K562 (cell line): ENCODE measurements at regions not wholly inside any gene's neighbourhood (a gene's known extent, or its start where the extent isn't known, plus 50 kb on each side); places are given as distances from the start of the nearest gene placed in this dataset.

Experiments
- ATAC-seq: fragments of 200-7000 bp; cut with Tn5 transposase; 3 replicates; pipeline ENCODE4 v1.9.1; 2020; ENCODE audit warnings: moderate library complexity
- BruUV-seq: library from RNA; stranded (reverse); fragments of 400-500 nt; replicated peaks from 2 replicates; lab custom pipeline; 2021; lab: Mats Ljungman, UMichigan
- CTCF ChIA-PET: fragments of 300-600 bp; formaldehyde crosslinking; extraction: SDS; loops from one replicate; lab custom pipeline; 2021; ENCODE audit warnings: low intra/inter-chr PET ratio; lab: Yijun Ruan, JAX
- POLR2A ChIA-PET: fragments of 300-600, 350-650 bp; sonication (Branson Sonifier 250); formaldehyde crosslinking; extraction: SDS; loops from one replicate; lab custom pipeline; 2021; ENCODE audit warnings: antibody characterized with exemption, inconsistent platforms; lab: Yijun Ruan, JAX
- DNase-seq, 4 experiments: peaks; one replicate each; pipeline versions ENCODE4 v3.0.0 to v3.0.0-alpha.2; 2011 to 2018; ENCODE audit warnings: low spot score in 3 of 4, mixed read lengths in 3 of 4; ENCODE audit errors: extremely low read depth in 1 of 4
- FAIRE-seq: peaks from 2 replicates; lab custom pipeline; 2011; peaks lifted over from hg19 to GRCh38; lab: Jason Lieb, UNC
- H2AFZ ChIP-seq: 2 replicates; pipeline ENCODE4 v1.6.0; 2011; ENCODE audit warnings: low read depth, low read length, control low read depth, inconsistent platforms
- H3K27ac ChIP-seq: fragments of 200-600 bp; 3 replicates; pipeline ENCODE4 v1.8.0; 2011; ENCODE audit warnings: low read depth, mild to moderate bottlenecking, control low read depth, inconsistent platforms, low read length, moderate library complexity, mixed read lengths; ENCODE audit errors: extremely low read depth
- H3K27me3 ChIP-seq, 2 experiments: fragments of 300-600 bp in 1 of 2; 2 replicates in 1 of 2; 3 replicates in 1 of 2; pipeline versions ENCODE4 v1.6.0 to v1.8.0; 2011; ENCODE audit warnings: inconsistent platforms in 2 of 2, low read length in 2 of 2, mild to moderate bottlenecking in 1 of 2, mixed read lengths in 1 of 2, moderate library complexity in 1 of 2; ENCODE audit not compliant: control insufficient read depth in 2 of 2, insufficient read depth in 2 of 2
- H3K36me3 ChIP-seq: fragments of 300-600 bp; 3 replicates; pipeline ENCODE4 v1.8.0; 2011; ENCODE audit warnings: mild to moderate bottlenecking, low read length, inconsistent platforms; ENCODE audit not compliant: control insufficient read depth, insufficient read depth
- H3K4me1 ChIP-seq, 2 experiments: fragments of 200-600 bp in 1 of 2; replicated peaks in 1 of 2; 2 replicates in 1 of 2; 3 replicates in 1 of 2; pipeline versions ENCODE4 v1.5.1 to v1.8.0; 2011; ENCODE audit warnings: inconsistent platforms in 2 of 2, low read length in 2 of 2, mild to moderate bottlenecking in 1 of 2, mixed read lengths in 1 of 2, moderate library complexity in 1 of 2; ENCODE audit not compliant: control insufficient read depth in 2 of 2, insufficient read depth in 2 of 2
- H3K4me2 ChIP-seq: 2 replicates; pipeline ENCODE4 v1.6.1; 2011; ENCODE audit warnings: low read length, control low read depth, inconsistent platforms, mixed read lengths; ENCODE audit not compliant: insufficient read depth
- H3K4me3 ChIP-seq: fragments of 200-600 bp; sonication (generic), shearing (Covaris generic); 2 replicates; pipeline ENCODE4 v1.5.1; 2016; ENCODE audit warnings: control low read depth, inconsistent platforms
- H3K79me2 ChIP-seq: fragments of 200-600 bp; 3 replicates; pipeline ENCODE4 v1.8.0; 2011; ENCODE audit warnings: low read length, inconsistent platforms; ENCODE audit not compliant: control insufficient read depth, insufficient read depth
- H3K9ac ChIP-seq, 2 experiments: 2 replicates each; pipeline versions ENCODE4 v1.6.0 to v1.6.1; 2011; ENCODE audit warnings: low read depth in 2 of 2, low read length in 2 of 2, control low read depth in 1 of 2, inconsistent platforms in 1 of 2, mild to moderate bottlenecking in 1 of 2, mixed read lengths in 1 of 2; ENCODE audit not compliant: insufficient read depth in 1 of 2
- H3K9me1 ChIP-seq: one replicate; pipeline ENCODE4 v1.6.0; 2011; ENCODE audit warnings: inconsistent platforms, mild to moderate bottlenecking, low read length, moderate library complexity; ENCODE audit not compliant: control insufficient read depth, insufficient read depth
- H3K9me3 ChIP-seq: replicated peaks from 2 replicates; pipeline ENCODE4 v1.5.1; 2011; ENCODE audit warnings: low read depth, low read length, inconsistent platforms; ENCODE audit not compliant: control insufficient read depth, insufficient read depth
- H4K20me1 ChIP-seq: replicated peaks from 2 replicates; pipeline ENCODE4 v1.6.1; 2011; ENCODE audit warnings: low read length, inconsistent platforms, mixed read lengths; ENCODE audit not compliant: control insufficient read depth, insufficient read depth
- CBX1 ChIP-seq: sonication (generic); IDR thresholded peaks from 2 replicates; pipeline ENCODE4 v1.6.1; 2016; ENCODE audit warnings: antibody characterized with exemption, low read depth, mild to moderate bottlenecking
- CC2D1A ChIP-seq: fragments of 450-650 bp; IDR thresholded peaks from 2 replicates; pipeline ENCODE4 v1.6.1; 2017; ENCODE audit warnings: mild to moderate bottlenecking
- CXXC5 ChIP-seq: fragments of 250-450 bp; sonication (Bioruptor Pico); IDR thresholded peaks from 2 replicates; pipeline ENCODE4 v1.8.0; 2022; ENCODE audit warnings: inconsistent platforms, mild to moderate bottlenecking, moderate library complexity
- ESRRB ChIP-seq: fragments of 250-450 bp; sonication (Bioruptor Pico); IDR thresholded peaks from 2 replicates; pipeline ENCODE4 v1.5.0; 2020; ENCODE audit warnings: mild to moderate bottlenecking, moderate library complexity, borderline replicate concordance
- FOXK1 ChIP-seq: sonication (generic); formaldehyde crosslinking; IDR thresholded peaks from 2 replicates; pipeline ENCODE4 v1.8.0; 2022; ENCODE audit warnings: missing genetic modification reagents, mild to moderate bottlenecking, borderline replicate concordance
- HDAC3 ChIP-seq: fragments of 450-650 bp; IDR thresholded peaks from 2 replicates; pipeline ENCODE4 v1.6.1; 2018; ENCODE audit warnings: borderline replicate concordance, mild to moderate bottlenecking, moderate library complexity; ENCODE audit not compliant: partially characterized antibody
- MCM7 ChIP-seq, 2 experiments: fragments of 450-650 bp; IDR thresholded peaks; 2 replicates each; pipeline ENCODE4 v1.6.1; 2016 to 2018
- RBM14 ChIP-seq: fragments of 200-400 bp; formaldehyde crosslinking; IDR thresholded peaks from 2 replicates; pipeline ENCODE4 v1.6.1; 2018; ENCODE audit warnings: low read depth, mild to moderate bottlenecking, low read length, moderate library complexity, borderline replicate concordance; ENCODE audit not compliant: insufficient read depth
- STAT5B ChIP-seq: fragments of 250-450 bp; sonication (Bioruptor Pico); IDR thresholded peaks from 2 replicates; pipeline ENCODE4 v1.8.0; 2021; ENCODE audit warnings: mild to moderate bottlenecking, inconsistent platforms
- TRIM28 ChIP-seq: fragments of 450-650 bp; IDR thresholded peaks from 2 replicates; pipeline ENCODE4 v1.6.1; 2017
- WGBS: fragments of 100-300 bp; shearing (Covaris generic); methylation state at CpG from one replicate; pipeline ENCODE4 v1.1.6; 2016; ENCODE audit warnings: low coverage, mixed read lengths; ENCODE audit not compliant: insufficient coverage; ENCODE audit errors: missing lambda C conversion rate; 5-methylcytosine and 5-hydroxymethylcytosine counted together
- in situ Hi-C: fragments of 300-500 bp; cut with MboI; formaldehyde crosslinking; loops from 4 replicates; pipeline ENCODE4 v1.15.0; 2018; ENCODE audit warnings: inconsistent platforms, mixed read lengths
- intact Hi-C: fragments of 100-400 bp; cut with micrococcal nuclease; formaldehyde crosslinking; loops from 2 replicates; pipeline ENCODE4 v1.14.2; 2022
- TF ChIP-seq, protein P1 (sequence below): fragments of 250-450 bp; sonication (Bioruptor Pico); IDR thresholded peaks from 2 replicates; pipeline ENCODE4 v1.8.0; 2021; ENCODE audit warnings: borderline replicate concordance, mild to moderate bottlenecking, moderate library complexity; ENCODE audit not compliant: poor library complexity, severe bottlenecking
- TF ChIP-seq, protein P2 (sequence below): sonication (generic); formaldehyde crosslinking; IDR thresholded peaks from 2 replicates; pipeline ENCODE4 v1.8.0; 2022; ENCODE audit warnings: missing genetic modification reagents, mild to moderate bottlenecking, borderline replicate concordance
- TF ChIP-seq, protein P3 (sequence below): IDR thresholded peaks from 2 replicates; pipeline ENCODE4 v1.6.1; 2011; ENCODE audit not compliant: insufficient read length; ENCODE audit errors: extremely low read depth

DNA sequence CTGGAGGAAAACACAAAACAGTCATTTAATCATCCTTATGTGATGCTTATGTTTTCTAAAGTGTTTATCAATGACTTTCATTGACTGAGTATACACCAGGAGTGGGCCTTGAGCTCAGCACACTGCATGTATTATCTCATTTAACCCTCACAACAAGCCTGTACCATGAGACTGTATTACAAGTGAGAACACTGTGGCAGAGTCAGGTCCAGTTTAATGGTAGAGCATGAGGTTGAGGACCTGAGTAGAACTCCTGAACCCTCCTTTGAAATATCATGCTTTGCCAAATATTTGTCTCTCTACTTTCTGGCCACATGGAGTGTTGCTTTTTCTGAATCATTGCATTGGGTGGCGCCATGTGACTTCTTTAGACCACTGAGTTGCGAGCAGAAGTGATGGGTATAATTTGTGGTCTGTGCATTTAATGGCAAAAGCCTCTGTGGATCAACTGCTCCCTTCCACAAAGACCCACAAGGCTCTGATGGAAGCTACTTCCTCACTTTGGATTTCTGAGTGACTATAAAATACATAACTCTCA, 65.0 kb upstream of the SIRPG start:
- H3K9me1 ChIP-seq: no peaks in the 10 kb centered on the region
- H3K9me3 ChIP-seq: no peaks in the 10 kb centered on the region
- H3K9ac ChIP-seq: no peak overlapping the region
- intact Hi-C loops (no loop called here), in situ Hi-C loops (no loop called here)
- BruUV-seq: no TSS peak
- H3K27me3 ChIP-seq: no peaks in the 10 kb centered on the region
- no peak overlapping the region for H2AFZ ChIP-seq
- H3K27ac ChIP-seq: no peak overlapping the region
- CTCF ChIA-PET: no interaction called here
- H3K4me1 ChIP-seq: no peaks in the 10 kb centered on the region
- TF ChIP-seq, protein P1, sequence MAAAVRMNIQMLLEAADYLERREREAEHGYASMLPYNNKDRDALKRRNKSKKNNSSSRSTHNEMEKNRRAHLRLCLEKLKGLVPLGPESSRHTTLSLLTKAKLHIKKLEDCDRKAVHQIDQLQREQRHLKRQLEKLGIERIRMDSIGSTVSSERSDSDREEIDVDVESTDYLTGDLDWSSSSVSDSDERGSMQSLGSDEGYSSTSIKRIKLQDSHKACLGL: no peak
- TF ChIP-seq, protein P2, sequence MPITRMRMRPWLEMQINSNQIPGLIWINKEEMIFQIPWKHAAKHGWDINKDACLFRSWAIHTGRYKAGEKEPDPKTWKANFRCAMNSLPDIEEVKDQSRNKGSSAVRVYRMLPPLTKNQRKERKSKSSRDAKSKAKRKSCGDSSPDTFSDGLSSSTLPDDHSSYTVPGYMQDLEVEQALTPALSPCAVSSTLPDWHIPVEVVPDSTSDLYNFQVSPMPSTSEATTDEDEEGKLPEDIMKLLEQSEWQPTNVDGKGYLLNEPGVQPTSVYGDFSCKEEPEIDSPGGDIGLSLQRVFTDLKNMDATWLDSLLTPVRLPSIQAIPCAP (CRISPR knock-in tag): no peak
- no peak for TF ChIP-seq HDAC3
- TF ChIP-seq, protein P3, sequence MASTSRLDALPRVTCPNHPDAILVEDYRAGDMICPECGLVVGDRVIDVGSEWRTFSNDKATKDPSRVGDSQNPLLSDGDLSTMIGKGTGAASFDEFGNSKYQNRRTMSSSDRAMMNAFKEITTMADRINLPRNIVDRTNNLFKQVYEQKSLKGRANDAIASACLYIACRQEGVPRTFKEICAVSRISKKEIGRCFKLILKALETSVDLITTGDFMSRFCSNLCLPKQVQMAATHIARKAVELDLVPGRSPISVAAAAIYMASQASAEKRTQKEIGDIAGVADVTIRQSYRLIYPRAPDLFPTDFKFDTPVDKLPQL: no peak
- no peak for TF ChIP-seq CC2D1A
- no peak for TF ChIP-seq ESRRB
- no peak for TF ChIP-seq FOXK1 (CRISPR knock-in tag)
- TF ChIP-seq MCM7 (IDR thresholded peaks at IDR 0.05): no peak
- TF ChIP-seq CXXC5: no peak
- no peak for TF ChIP-seq STAT5B (CRISPR knock-in tag)
- no peak for TF ChIP-seq RBM14
- TF ChIP-seq TRIM28: no peak
- TF ChIP-seq CBX1: no peak
- 0% methylated on average over 2 of the region's 2 CpGs for WGBS
- no peak for FAIRE-seq
- POLR2A ChIA-PET: interaction anchor here (0.6 kb wide), 1 partner anchor 58 kb away, joined by 3 read pairs; no protein-coding TSS in a partner anchor
- no peak for ATAC-seq
- no peaks in the 10 kb centered on the region for H4K20me1 ChIP-seq
- H3K4me2 ChIP-seq: no peak overlapping the region
- H3K36me3 ChIP-seq: no peaks in the 10 kb centered on the region
- no peak overlapping the region for H3K4me3 ChIP-seq
- no peaks in the 10 kb centered on the region for H3K79me2 ChIP-seq
- DNase-seq: no peak
